ENCODE measurements at regions not wholly inside any gene's neighbourhood (a gene's known extent, or its start where the extent isn't known, plus 50 kb on each side); places are given as distances from the start of the nearest gene placed in this dataset.
"Not testable (repeated sequence)": the region's sequence is repeated elsewhere in the genome, so short reads cannot be mapped to it uniquely, and the experiment has no call there.

DNA sequence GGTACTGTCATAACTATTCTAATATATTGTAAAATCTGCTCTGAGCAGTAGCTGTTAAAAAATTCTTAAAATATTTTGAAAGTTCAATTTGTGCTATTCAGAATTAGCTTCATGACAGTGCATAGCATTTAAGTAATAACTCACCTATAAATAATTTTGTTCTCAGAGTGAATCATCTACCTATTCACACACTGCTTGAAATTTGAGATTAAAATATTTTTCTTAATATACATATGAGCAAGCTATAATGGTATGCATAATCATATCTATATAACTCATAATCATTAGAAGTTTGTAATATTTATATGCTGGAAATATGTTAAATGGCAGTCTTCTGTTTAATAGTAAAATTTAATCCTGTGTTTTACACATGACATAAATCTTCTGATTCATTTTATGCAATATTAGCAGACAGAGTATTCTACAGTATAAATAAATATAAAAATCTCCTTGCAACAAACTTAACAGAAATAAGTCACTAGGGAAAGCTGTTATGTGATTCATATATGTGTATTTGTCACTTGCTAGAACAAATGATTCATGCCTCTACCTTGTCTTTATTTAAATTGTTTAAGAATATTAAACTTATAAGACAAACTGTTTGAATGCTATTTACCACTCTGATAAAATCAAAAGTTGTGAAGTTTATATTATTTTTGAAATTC, 710.8 kb downstream of the PLOD2 start:
- DNase-seq (ENCODE audit: low spot score in 2 of 2) = no peak
- H3K9me3 Mint-ChIP-seq = peaks cover 5 to 10% of the 10 kb centered on the region in 2 donors
- no peaks in the 10 kb centered on the region for H3K36me3 Mint-ChIP-seq
- no peak overlapping the region for H3K27ac Mint-ChIP-seq
- ATAC-seq = no peak

DNA sequence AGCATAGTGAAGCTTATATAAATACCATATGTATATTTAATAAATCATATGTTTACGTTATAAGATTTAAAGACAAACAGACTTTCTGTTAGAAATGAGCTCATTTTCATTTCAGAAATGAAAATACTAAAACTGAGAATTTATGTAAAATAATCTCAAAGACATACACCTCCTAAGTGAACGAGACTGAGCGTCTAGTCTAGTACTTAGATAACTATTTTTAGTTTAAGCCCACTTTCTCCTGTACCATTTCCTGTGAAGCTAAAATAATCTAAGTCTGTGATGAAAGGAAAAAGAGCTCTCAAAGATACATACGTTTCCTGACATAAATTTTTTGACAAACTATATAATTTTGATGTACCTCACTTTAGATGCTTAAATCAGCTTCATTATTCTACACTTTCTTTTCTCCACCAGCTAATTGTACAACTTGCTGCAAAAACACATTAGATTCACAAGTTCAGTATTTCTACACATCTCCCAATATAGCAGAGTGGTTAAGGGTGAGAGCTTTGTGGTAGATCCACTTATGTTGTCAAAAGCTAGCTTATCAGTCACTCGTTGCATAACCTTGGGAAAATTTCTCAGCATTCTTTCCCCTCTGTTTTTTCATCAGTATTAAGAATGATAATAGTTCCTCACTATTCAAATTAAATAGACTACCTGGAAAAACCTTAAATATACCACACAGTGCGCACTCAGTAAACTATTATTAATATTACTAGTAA, 703.0 kb downstream of the PLOD2 start:
- ATAC-seq = no peak
- H3K36me3 Mint-ChIP-seq = no peaks in the 10 kb centered on the region
- no peak overlapping the region for H3K27ac Mint-ChIP-seq
- DNase-seq (ENCODE audit: low spot score in 2 of 2) = no peak
- peaks cover 0 to 3% of the 10 kb centered on the region in 2 donors for H3K9me3 Mint-ChIP-seq

DNA sequence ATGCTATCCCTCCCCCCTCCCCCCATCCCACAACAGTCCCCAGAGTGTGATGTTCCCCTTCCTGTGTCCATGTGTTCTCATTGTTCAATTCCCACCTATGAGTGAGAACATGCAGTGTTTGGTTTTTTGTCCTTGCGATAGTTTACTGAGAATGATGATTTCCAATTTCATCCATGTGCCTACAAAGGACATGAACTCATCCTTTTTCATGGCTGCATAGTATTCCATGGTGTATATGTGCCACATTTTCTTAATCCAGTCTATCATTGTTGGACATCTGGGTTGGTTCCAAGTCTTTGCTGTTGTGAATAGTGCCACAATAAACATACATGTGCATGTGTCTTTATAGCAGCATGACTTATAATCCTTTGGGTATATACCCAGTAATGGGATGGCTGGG, 701.3 kb downstream of the PLOD2 start:
- not testable (repeated sequence) for DNase-seq (ENCODE audit: low spot score in 2 of 2); H3K27ac Mint-ChIP-seq; H3K9me3 Mint-ChIP-seq; H3K36me3 Mint-ChIP-seq; ATAC-seq

DNA sequence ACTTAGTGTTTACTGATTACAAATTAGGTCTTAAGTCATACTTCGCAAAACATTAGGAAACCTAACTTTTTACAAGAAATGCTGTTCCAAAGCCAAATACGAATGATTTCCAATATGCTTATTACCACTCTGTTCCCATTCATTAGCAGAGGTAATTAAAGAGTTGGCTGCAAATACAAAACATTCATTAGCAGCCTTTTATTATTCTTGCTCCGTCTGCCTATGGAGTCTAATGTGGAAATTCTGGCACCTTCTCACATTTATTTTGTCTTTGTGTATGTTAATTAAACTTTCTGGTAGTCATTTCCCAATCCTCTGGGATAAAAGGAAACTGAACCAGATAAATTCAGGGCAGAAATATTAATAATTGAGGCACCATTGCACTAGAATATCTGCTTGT, 689.0 kb downstream of the PLOD2 start:
- DNase-seq (ENCODE audit: low spot score in 2 of 2) (no peak), ATAC-seq (no peak)
- peaks cover 8% of the 10 kb centered on the region in 2 donors for H3K9me3 Mint-ChIP-seq
- no peak overlapping the region for H3K27ac Mint-ChIP-seq
- no peaks in the 10 kb centered on the region for H3K36me3 Mint-ChIP-seq

DNA sequence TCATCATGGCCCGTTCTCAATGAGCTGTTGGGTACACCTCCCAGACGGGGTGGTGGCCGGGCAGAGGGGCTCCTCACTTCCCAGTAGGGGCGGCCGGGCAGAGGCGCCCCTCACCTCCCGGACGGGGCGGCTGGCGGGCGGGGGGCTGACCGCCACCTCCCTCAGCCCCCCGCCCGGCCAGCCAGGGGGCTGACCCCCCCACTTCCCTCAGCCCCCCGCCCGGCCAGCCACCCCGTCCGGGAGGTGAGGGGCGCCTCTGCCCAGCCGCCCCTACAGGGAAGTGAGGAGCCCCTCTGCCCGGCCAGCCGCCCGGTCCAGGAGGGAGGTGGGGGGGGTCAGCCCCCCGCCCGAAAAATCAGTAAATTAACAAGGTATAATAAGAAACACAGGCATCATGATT, 678.2 kb downstream of the PLOD2 start:
- DNase-seq (ENCODE audit: low spot score in 2 of 2); H3K27ac Mint-ChIP-seq; H3K36me3 Mint-ChIP-seq; ATAC-seq: not testable (repeated sequence)
- H3K9me3 Mint-ChIP-seq = peaks cover 8 to 13% of the 10 kb centered on the region in 2 donors

DNA sequence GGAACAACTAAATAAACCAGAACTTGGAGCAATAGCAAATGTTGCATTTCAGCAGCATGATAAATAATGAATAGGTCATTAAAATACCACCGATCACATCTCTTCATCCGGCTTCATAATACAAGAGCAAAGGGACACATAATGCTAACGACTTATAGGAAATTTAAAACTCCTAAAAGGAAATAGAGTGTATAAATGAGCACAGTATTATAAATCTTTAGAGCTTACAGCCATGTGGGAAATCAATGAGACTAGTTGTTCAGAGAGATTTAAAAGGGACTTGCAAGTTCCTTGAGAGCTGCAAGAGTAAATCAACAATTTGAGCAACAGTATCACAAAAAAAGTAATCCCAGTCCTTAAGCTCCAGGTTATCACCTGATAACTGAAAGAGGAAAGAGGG, 677.0 kb downstream of the PLOD2 start:
- H3K27ac Mint-ChIP-seq = no peak overlapping the region
- no peak for ATAC-seq
- DNase-seq (ENCODE audit: low spot score in 2 of 2) = no peak
- H3K36me3 Mint-ChIP-seq = no peaks in the 10 kb centered on the region
- peaks cover 8 to 10% of the 10 kb centered on the region in 2 donors for H3K9me3 Mint-ChIP-seq

DNA sequence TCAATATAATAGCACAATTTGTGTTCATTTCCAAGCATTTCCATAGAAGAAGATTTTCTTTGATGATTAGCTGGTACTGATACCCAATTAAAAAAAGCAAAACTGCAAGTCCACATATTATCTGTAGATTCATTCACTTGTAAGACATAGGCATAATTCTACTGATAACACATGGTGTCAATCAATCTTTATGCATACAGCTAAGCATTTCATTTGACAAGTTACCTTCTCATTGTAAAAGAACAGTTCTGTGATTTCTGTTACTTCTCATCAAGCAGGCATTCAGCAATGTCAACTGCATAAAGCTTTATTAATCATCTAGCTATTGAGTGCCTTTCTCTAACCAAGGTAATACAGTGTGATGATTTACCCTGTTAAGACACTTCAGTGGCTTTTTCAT, 672.0 kb downstream of the PLOD2 start:
- no peak for ATAC-seq
- no peaks in the 10 kb centered on the region for H3K36me3 Mint-ChIP-seq

DNA sequence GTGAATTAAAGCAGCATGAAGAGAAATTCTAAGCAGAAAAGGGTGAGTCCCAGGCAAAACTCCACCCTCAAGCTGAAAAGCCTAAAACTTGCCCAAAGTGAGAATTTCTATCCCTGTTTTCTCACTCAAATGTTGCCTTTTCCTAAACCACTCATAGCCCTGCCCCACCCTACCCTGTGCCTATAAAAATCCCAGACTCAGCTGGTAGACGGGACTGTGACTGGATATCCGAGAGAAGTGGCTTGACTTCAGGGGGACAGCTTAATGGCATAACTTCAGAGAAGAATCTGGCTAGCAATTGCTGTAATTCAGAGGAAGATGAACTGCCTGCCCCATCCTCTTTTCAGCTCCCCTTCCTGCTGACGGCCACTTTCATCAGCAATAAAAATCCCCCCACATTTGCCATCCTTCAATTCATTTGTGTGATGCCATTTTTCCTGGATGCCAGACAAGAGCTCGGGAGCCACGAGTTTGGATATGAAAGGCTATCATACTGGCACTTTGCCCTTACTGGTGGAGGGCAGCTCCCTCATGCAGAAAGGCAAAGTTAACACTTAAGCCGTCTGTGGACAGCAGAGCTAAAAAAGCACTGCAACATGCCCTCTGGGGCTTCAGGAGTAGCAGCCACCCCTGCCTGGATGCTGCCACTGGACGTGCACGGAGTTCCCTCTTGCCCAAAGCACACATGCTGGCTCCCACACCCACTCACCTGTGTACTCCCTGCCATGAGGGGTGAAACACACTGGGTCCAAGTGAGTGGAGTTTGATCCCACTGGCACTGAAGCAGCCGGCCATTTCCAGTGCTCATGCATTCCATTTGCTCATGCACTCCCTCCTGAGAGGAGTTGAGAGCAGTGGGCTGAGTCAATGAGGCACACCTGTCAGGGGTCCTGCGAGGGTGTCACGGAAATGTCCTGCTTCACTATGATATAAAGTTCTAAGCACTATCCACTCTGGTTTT, 670.6 kb downstream of the PLOD2 start:
- H3K27ac Mint-ChIP-seq = no peak overlapping the region
- ATAC-seq (no peak), DNase-seq (ENCODE audit: low spot score in 2 of 2) (no peak)
- no peaks in the 10 kb centered on the region for H3K36me3 Mint-ChIP-seq
- H3K9me3 Mint-ChIP-seq = peaks cover 4 to 5% of the 10 kb centered on the region in 2 donors

More for the DNA sequence above, 672.0 kb downstream of the PLOD2 start:
- H3K27ac Mint-ChIP-seq = no peak overlapping the region
- no peak for DNase-seq (ENCODE audit: low spot score in 2 of 2)
- peaks cover 4 to 5% of the 10 kb centered on the region in 2 donors for H3K9me3 Mint-ChIP-seq

DNA sequence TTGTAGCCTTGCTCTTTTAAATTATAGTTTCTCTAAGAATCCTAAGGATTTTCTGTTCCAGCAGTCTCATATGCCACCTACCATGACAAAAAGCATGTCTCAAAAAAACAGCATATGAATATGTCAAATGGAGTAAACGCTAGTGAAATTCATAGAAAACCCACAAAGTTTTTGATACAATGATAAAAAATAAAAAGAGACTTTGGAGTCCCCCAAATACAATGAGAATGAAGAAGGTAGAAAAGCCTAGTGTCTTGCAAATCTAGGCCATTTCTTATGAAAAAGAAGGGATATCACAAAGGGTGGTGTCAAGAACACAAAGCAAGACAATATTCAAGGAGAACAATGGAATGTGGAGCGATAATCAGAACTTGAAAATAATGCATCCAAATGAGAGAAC, 668.5 kb downstream of the PLOD2 start:
- DNase-seq (ENCODE audit: low spot score in 2 of 2) = no peak
- H3K36me3 Mint-ChIP-seq = no peaks in the 10 kb centered on the region
- ATAC-seq = no peak
- peaks cover 4 to 5% of the 10 kb centered on the region in 2 donors for H3K9me3 Mint-ChIP-seq
- H3K27ac Mint-ChIP-seq = no peak overlapping the region

DNA sequence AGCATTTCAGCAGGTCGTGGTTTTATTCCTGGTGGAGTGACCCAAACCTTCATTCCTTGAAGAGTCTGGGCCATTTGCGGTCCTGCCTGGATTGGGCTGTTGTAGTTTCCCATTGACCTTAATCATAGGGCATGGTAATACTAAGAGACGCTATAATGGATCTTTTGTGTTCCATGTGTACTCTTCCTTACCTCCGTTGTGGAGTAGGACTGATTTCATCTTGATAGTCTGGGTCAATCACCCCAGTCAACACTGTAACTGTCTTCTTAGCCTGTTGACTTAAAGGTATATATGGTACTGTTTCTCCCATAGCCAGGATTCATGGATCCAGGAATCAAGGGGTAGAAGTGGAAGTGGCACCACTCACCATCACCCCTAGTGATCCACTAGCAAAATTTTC, 643.6 kb downstream of the PLOD2 start:
- not testable (repeated sequence) for H3K27ac Mint-ChIP-seq; H3K9me3 Mint-ChIP-seq; H3K36me3 Mint-ChIP-seq; DNase-seq (ENCODE audit: low spot score in 2 of 2); ATAC-seq

DNA sequence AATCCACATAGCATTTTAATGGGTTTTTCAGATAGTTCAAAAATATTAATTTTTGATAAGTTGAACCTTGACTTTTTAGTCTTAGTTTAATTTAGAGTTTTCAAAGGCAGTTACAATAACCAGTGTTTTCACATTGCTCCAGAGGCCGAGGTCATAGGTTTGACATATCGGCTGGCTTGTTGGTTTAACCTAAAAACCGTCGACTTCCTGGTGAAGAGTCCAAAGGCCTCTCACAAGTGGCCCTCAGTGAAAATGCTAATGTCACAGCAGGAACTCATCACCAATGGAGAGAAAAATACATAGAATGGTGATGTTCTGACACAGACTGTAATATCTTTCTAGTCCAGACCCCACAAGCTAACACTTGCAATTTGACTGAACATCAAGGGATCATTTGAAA, 642.3 kb downstream of the PLOD2 start:
- DNase-seq (ENCODE audit: low spot score in 2 of 2) (no peak), ATAC-seq (no peak)
- Mint-ChIP-seq H3K9me3 (peaks cover 6 to 8% of the 10 kb centered on the region in 2 donors), H3K27ac (no peak overlapping the region), H3K36me3 (no peaks in the 10 kb centered on the region)

DNA sequence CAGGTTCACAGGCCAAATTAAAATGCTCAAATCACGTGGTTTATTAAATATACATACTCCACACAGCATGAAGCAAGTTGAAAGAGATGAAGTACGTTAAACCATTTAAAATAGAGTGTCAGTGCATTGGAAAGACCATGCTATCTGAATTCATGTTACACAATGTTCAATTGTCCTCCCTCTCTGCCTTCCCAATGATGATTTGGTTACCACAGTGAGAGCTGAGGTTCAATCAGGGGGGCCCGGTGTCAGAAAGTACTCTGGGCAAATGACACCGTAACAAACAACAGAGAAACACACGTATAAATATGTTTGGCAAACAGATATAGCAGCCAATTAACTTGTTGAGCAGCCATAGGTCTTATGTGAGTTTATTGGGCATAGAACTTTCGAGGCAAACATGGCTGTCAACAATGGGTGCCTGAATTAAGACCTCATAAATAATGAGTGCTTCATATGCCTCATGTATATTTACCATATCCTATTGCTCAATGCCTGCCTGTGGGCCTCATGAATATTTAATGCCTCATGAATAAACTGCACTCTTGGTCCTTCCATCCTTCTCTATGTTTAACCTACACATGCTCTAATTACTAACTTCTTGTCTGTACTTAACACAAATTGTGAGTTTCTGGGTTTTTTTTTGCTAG, 641.5 kb downstream of the PLOD2 start:
- DNase-seq (ENCODE audit: low spot score in 2 of 2) (no peak), ATAC-seq (no peak)
- peaks cover 5 to 8% of the 10 kb centered on the region in 2 donors for H3K9me3 Mint-ChIP-seq
- no peak overlapping the region for H3K27ac Mint-ChIP-seq
- H3K36me3 Mint-ChIP-seq = no peaks in the 10 kb centered on the region

DNA sequence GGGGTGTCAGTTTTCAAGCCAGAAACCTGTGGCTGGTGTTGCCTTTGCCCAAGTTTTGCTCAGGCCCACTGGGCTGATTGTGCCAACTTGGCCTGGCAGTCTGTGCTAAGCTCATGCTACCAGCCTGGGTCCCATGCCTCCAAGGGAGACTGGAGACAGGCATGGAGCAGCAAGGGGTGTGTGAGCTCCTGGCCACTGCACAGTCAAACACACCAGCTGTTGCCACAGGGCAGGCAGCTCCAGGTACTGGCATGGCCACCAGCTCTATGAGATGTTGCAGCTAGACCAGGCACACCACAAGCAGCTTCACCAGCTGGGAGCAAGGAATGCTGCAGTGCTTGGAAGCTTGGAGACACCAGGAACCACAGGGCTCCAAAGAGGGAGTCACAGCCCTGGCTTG, 638.8 kb downstream of the PLOD2 start:
- peaks cover 0 to 7% of the 10 kb centered on the region in 2 donors for H3K9me3 Mint-ChIP-seq
- no peak overlapping the region for H3K27ac Mint-ChIP-seq
- H3K36me3 Mint-ChIP-seq = no peaks in the 10 kb centered on the region
- ATAC-seq = no peak
- DNase-seq (ENCODE audit: low spot score in 2 of 2) = no peak

DNA sequence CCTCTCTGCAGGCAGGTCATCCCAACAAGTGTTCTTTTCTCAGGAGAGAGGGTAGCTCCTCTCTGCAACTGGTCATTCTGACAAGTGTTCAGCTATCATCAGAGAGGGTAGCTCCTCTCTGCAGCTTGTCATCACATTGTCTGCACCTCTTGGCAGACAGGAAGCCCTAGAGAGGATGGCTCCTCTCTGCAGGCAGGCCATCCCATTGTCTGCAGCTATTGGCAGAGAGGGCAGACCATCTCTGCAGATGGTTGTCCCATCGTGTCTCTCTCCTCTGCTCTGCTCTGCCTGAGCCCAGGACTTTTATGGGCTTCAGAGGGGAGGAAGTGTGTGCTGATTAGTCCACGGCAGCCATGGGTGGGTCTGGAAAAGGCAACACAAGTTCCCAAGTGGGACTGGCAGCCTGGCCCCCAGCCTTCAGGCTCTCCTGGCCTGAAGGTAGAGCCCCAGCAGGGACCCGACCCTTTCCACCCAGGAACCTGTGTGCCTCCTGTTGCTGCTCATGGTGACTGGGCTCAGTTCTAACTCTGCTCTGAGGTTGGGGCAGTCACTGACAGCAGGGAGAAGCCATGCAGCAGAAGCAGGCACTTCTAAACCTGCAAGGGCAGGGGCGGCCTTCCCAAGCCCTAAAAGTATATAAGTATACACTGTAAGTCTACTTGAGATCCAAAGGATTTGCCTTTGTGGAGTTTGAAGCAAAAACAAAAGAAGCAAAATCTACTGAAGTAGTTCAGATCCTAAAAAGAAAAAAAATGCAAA, 637.9 kb downstream of the PLOD2 start:
- Mint-ChIP-seq H3K27ac (no peak overlapping the region), H3K9me3 (peaks cover 0 to 7% of the 10 kb centered on the region in 2 donors), H3K36me3 (no peaks in the 10 kb centered on the region)
- ATAC-seq (no peak), DNase-seq (ENCODE audit: low spot score in 2 of 2) (peak in 1 of 2 donors; percentile 44)

DNA sequence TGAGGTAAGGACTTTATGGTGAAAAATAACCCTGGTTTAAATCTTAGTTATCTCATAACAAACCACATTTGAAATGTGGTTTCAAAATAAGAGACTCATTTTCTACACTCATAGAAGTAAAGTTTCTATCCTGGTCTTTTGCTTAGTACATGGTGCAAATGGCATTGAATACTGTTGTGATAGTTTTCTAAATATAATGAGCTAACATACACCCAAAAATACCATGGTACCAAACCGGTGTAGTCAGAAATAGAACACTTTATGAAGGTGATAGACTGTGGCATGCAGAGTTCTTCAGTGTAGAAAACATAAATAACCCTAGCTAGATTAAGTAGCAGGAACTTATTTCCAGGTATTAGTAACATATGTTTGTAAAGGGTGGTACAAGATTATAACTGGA, 629.4 kb downstream of the PLOD2 start:
- Mint-ChIP-seq H3K9me3 (peaks cover 4 to 14% of the 10 kb centered on the region in 2 donors), H3K27ac (no peak overlapping the region), H3K36me3 (no peaks in the 10 kb centered on the region)
- DNase-seq (ENCODE audit: low spot score in 2 of 2) = no peak
- no peak for ATAC-seq

DNA sequence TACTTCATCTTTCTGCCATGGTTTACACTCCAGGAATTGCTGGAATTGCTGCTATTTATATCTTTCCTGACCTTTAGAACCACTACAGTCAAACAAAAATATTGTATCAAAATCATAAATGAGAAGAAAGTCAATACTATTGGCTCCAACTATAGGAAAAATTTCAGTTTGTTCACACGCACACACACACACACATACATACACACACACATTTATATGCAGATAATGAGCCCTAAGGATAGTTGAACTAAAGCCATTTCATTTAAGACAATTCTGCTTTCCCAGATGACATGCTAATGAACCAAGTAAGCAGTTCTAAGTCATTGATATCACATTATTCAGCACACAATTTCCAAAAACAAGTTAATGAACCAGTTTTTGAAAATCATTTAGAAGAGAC, 627.3 kb downstream of the PLOD2 start:
- ATAC-seq (no peak), DNase-seq (ENCODE audit: low spot score in 2 of 2) (no peak)
- Mint-ChIP-seq H3K27ac (no peak overlapping the region), H3K36me3 (no peaks in the 10 kb centered on the region), H3K9me3 (peaks cover 9 to 10% of the 10 kb centered on the region in 2 donors)

Measured in activated naive CD4-positive, alpha-beta T cell treated with anti-CD3 and anti-CD28 coated beads, Interleukin-2, amount 50 U/mL, for 72 hours (primary cell).